Choroid plexus epithelial cell (primary cell): ENCODE measurements at regions not wholly inside any gene's neighbourhood (a gene's known extent, or its start where the extent isn't known, plus 50 kb on each side); places are given as distances from the start of the nearest gene placed in this dataset.

Source experiments
- DNase-seq: peaks from one replicate; pipeline ENCODE4 v3.0.0-alpha.2; 2010; ENCODE audit warnings: low read depth
- H3K4me3 ChIP-seq: 2 replicates; pipeline ENCODE4 v1.5.1; 2011; ENCODE audit warnings: low read depth, mild to moderate bottlenecking, control low read depth, low read length, moderate library complexity
- CTCF ChIP-seq: conservative IDR thresholded peaks from 2 replicates; pipeline ENCODE4 v1.5.1; 2011; ENCODE audit warnings: low read depth, mild to moderate bottlenecking, control low read depth, inconsistent platforms, low read length, moderate library complexity

DNA sequence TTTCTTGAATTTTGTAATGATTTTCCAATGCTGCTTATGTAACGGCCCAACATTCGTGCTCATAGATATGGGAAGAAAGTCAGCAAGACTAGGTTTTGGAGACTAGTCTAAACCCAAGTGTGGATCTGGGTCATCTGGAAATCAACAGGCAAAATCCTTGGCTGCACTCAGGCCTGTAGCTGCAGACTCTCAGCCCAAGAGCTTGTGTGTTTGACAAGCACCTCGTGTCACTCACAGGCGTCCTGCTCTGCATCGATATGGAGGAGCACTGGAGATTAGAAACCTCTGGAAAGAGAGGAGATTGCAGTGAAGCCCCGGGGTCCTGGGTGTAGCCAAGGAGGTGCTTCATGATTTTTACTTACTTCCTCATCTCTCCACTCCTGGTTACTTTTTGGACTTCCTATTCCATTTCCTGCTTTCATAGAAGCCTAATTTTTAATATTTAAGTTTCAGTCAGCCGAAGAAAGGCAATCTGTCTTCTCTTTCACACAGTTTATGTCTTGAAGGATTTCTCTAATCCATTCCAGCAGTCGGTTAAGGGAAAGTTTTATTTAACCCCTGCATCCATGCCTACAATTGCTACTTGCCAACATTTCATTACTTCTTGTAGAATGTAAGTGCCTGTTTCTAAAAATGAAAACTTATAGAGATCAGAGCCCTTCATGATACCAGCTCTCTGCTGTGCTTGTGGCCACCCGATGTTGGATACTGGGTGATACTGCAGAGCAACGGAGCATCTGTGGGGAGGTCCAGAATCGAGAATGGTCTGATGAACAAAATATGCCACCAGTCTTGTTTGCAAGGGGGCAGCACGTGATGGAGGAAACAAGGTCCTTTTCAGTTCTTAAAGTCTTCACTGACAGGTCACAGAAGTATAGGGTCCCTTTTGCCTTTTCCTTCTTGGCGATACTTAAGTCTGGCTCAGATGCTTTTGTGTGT lies 296.3 kb downstream of the QKI start:
- no peak for TF ChIP-seq CTCF
- DNase-seq = no peak
- no peak overlapping the region for H3K4me3 ChIP-seq

- no peak for DNase-seq
- no peak for TF ChIP-seq CTCF
- H3K4me3 ChIP-seq = no peak overlapping the region
Measured at GRCh38 chr6:163709693-163710092, 295.2 kb downstream of the QKI start.

DNA sequence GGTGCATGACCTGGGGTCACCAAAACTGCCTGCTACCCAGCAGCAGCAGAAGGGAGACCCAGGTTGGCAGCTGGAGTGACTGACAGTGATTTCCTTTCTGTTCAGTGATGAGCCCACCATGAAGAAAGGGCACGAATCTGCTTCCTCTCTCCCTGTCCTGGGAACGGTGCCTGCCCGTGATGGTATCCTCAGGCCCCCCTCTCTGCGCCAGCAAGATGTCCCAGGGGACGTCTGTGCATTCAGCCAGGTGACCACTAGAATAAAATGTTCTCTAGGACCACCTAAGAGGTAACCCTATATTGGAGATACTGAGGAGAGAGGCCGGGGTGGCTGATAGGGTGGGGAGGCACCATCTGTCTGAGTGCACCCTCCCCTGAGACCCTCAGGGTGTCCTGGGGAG lies 294.7 kb downstream of the QKI start:
- no peak for TF ChIP-seq CTCF
- H3K4me3 ChIP-seq = no peak overlapping the region
- DNase-seq = no peak

GRCh38 chr6:163708466-163708865 lies 293.9 kb downstream of the QKI start:
- no peak overlapping the region for H3K4me3 ChIP-seq
- DNase-seq = no peak
- no peak for TF ChIP-seq CTCF

- TF ChIP-seq CTCF = peak; percentile 4
- no peak for DNase-seq
- H3K4me3 ChIP-seq = no peak overlapping the region
Measured at GRCh38 chr6:163707387-163708355, 293.2 kb downstream of the QKI start.

DNA sequence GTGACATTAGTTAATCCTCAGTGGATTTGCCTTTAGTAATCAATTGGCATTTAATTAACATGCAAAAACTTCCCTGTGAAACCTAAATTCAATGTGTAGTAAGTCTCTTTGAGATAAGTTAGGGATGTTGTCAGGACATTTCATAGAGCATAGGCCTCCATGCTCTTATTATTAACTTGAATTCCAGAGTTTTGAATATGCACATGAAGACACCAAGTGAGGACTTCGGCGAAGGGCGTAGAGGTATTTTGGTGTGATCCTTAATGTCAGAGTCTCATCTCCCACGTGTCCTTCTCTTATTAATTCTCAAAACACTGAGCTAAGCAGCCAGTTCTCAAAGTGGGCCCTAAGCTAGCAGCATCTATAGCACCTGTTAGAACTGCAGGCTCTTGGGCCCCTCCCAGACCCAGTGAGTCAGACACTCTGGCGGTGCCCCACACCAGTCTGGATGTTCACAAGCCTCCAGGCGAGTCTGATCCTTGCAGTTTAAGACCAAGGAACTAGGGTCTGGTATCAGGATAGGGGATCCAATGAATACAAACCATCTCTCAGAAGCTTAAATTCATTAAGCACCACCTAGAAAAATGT lies 292.1 kb downstream of the QKI start:
- H3K4me3 ChIP-seq = no peak overlapping the region
- no peak for TF ChIP-seq CTCF
- DNase-seq = no peak
